MV-4-11 (cell line): ENCODE measurements at regions not wholly inside any gene's neighbourhood (a gene's known extent, or its start where the extent isn't known, plus 50 kb on each side); places are given as distances from the start of the nearest gene placed in this dataset.
"Not testable (repeated sequence)": the region's sequence is repeated elsewhere in the genome, so short reads cannot be mapped to it uniquely, and the experiment has no call there.

Experiments used
- DNase-seq: peaks from one replicate; lab custom pipeline; 2025; lab: John Stamatoyannopoulos, UW

DNA sequence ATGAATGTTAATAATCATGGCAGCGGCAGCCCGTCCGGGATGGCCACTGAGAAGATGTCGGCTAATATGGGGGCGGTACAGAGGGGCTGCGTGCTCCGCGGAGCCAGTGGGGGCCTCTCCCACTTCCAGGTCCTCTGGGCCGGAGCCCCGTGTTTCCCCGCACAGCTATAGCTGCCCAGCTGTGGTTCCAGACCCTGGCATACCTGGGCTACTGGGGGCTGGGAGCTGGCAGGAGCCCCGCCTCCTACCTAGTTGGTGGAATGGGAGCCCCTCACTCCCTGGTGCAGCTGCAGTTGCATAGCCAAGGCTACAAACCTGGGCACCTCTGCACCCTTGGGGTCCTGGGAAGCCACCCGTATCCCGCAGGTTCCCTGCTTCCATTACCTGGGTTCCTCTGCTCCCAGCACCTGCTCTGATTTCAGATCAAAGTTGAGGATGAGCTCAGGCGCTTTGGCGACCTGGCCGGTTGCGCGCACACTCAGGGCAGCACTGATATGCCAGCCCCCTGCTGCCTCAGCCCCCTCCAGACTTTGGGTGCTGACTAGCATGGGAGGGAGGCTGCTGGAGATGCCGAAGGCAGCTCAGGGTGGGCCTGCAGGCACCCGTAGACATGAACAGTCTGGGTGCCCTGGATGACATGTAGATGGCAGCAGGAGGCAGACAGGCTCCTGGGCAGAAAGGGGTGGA lies 236.5 kb upstream of the SEMA3D start:
- DNase-seq = no peak

DNA sequence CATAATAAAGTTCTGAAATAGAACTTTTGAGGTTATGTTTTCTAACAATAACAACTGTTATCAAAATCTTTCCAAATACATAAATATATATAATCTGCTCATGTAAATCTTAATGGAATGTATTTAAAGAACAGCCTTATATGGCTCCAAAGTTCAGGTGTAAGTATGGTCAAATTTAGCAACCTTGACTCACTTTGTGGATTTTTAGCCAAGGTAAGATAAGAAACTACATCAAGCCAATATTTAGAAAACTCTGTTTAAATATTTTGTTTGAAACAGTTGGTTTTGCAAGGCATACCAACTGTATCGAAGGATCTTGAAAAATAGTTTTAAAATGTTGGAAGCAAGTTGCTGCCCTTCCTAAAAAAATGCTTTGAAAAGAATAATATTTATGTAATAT lies 228.9 kb upstream of the SEMA3D start:
- DNase-seq = no peak

DNA sequence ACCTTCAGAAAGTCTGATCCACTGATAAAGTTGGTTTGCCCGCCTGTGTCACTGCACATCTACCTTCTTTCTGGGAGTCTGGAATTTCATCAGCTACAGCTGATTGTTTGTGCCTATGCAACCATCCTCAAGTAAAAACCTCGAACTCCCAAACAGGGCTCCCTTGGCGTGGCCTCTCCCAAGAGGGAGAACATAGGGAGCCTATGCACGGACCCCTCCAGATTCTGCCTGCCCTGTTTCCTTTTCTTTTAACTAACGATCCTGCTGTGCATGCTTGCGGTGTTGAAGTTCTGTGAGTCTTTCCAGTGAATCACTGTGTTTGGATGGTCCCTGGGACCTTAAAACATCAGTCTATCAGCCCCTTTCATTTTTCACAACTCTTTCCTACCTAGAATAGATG lies 226.9 kb upstream of the SEMA3D start:
- DNase-seq = no peak

DNA sequence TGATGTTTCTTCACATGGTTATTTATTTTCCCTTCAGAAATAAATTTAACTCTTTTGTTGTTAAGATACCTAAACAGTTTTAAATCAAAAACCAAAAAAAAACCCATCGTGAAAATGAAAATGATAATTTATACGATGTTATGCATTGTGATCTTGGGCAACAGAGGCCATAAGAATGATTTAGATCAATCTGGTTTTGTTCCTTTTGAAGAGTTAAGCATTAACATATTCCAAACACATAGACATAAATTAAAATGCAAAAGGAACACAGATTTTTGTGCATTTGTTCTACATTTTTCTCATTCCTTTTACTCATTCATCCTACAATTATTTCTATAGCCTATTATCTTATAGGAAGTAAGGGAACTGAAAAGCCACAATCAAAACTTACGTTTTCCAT lies 226.1 kb upstream of the SEMA3D start:
- no peak for DNase-seq

DNA sequence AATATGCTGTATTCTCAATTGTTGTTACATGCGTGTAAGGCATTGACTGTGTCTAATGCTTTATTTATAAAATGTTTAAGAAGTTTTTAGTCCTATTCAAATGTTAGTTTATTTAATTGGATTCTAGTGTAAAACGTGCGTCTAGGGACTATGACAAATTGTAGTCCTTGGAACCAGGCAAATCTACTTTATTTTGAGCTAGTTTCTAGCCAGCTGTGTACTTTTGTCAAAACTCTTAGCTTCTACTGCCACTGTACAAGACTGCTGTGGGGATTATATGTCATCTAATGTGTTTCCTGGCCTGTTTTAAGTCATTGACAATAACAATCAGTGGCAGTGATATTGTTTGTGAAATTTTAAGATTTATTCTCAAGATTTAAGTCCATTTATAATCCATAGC lies 220.5 kb upstream of the SEMA3D start:
- no peak for DNase-seq

DNA sequence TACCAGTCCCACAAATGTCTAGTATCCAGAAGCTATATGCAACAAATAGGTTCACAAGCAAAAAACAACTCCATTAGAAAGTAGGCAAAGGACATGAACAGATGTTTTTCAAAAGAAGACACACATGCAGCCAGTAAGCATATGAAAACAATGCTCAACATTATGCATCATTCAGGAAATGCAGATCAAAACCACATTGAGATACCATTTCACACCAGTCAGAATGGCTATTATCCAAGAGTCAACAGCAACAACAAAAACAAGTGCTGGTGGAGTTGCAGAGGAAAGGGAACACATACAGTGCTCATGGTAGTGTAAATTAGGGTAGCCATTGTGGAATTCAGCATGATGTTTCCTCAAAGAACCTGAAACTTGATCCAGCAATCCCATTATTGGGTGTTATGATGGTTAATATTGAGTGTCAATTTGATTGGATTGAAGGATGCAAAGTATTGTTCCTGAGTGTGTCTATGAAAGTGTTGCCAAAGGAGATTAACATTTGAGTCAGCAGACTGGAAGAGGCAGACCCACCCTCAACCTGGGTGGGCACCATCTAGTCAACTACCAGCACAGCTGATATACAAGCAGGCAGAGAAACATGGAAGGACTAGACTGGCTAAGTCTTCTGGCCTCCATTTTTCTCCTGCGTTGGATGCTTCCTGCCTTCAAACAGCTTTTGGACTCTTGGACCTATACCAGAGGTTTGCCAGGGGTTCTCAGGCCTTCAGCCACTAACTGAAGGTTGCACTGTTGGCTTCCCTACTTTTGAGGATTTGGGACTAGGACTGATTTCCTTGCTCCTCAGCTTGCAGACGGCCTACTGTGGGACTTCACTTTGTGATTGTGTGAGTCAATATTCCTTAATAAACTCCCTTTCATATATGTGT lies 218.4 kb upstream of the SEMA3D start:
- no peak for DNase-seq

DNA sequence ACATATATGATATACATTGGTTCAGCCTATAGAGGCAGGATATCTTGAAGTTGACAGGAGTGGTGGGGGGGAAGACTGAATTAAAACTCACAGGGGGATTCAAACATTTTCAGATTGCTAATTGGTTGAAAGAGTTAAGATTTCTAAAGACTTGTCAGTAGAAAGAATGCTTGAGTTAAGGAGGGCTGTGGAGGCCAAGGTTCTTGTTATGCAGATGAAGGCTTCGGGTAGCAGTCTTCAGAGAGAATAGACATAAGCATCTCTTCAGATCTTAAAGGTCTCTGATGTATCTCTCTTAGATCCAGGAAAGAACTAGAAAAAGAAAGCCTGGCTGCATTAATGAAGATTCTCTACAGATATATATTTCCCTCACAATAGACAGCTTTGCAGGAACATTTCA lies 209.8 kb upstream of the SEMA3D start:
- no peak for DNase-seq

DNA sequence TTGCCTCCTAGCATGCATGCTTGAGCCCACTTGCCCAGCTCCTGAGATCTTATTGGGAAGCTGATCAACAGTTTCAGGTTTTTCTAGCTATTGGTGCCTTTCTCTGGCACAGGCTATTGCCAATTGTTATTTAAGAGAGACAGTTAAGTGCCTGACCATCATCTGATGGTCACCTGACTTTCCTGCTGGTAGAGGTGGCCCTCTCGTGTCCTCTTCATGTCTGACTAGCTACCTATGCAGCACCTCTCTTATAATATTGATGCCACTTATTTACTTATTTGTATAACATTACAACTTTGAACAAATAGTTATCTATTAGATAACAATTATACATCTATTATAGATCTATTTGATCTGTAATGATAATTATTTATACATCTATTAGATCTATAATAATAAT lies 205.9 kb upstream of the SEMA3D start:
- DNase-seq = no peak

DNA sequence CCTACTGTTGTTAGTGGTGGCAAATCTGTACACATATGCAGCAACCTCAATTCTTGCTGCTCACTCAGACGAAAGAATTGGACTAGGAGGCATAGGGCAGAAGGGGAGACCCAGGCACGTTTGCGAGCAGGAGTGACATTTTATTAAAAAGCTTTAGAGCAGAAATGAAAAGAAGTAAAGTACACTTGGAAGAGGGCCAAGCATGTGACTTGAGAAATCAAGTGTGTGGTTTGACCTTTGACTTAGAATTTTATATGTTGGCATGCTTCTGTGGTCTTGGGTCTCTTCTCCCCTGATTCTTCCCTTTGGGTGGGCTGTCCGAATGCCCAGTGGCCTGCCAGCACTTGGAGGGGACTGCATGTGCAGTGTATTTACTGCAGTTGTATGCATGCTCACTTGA lies 205.5 kb upstream of the SEMA3D start:
- DNase-seq = no peak

DNA sequence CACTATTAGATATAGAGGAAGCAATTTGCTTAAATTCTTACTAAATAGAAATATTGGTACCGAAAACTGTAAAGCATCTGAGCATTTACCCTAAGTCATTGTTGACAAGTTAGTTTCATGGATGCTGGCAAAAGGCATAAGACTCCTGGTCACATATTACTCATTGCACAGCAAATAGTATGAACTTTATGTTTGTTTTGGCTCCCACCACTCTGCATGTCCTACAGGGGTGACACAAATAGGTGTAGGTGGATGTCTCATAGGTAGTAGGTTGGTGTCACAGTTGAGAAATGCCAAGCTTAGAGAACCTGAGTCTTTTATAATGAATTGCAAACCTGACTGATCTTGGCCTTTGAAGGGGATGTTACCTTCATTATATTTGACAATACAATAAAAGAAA lies 199.6 kb upstream of the SEMA3D start:
- no peak for DNase-seq

DNA sequence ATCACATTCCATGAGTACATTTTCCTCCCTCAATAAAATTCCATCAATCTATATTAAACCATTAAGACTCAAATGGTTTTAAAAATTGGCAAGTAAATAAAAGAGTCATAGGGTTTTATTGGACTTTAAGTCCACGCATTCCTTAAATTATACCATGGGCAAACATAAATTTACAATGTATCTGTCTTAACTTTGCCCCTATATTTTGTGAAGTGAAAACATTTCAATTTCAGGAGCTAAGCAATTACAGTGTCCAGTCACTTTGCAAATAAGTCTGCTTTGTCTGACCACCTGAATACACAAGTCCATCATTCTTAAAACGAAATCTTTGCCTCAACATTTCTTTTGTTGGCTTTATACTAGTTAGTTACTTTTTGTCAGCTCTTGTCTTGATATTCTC lies 197.5 kb upstream of the SEMA3D start:
- DNase-seq = no peak

DNA sequence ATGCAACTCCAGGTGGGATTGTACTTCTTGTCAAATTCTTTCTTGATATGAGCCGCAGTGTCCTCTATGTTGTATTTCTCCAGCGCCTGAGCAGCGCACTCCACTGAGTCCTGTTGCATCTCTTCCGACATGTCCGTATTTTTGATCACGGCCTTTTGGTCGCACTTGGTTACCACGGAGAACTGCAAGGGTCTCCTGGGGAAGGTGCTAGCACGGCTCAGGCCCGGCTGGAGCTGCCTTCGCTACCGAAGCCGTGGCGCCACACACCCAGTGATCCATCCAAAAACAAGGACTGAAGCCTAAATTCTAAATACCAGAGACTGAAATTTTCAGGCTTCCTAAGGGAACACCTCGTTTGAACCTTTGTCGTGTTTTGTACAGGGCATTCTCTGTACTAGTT lies 194.4 kb upstream of the SEMA3D start:
- no peak for DNase-seq

DNA sequence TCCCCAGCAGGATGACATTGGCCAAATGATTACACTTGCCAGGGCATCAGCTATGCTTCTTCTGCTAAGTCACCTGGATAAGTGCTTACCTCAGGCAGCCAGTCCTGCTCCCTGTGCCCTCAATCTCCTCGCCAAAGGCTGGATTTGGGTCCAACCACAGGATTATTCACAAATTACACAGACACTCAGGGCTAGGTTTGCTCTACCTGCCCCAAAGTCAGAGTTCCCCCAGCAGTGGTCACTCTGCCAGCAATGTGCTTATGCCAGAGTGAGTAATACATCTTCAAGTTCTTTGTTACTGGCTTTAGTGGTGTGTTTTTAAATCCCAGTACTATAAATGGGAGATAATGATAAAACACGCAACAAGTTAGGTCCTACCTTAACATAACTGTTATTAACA lies 189.7 kb upstream of the SEMA3D start:
- no peak for DNase-seq

DNA sequence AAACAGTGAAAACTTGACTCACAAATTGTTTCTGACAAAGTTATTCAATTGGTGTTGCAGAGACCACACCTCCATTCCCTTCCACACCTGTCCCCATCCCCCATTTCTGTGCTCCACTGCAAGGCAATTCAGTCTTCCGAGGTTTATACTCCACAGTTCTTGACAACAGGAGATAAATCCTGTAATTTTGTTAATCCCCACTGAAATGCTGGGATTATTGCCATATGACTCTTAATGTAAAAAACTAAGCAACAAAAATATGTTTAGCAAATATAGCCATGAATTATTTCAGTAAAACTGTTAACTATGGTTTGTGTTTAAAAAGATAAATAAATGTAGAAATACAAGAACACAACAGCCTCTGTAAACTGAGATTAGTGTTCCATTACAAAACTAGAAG lies 170.1 kb upstream of the SEMA3D start:
- no peak for DNase-seq

DNA sequence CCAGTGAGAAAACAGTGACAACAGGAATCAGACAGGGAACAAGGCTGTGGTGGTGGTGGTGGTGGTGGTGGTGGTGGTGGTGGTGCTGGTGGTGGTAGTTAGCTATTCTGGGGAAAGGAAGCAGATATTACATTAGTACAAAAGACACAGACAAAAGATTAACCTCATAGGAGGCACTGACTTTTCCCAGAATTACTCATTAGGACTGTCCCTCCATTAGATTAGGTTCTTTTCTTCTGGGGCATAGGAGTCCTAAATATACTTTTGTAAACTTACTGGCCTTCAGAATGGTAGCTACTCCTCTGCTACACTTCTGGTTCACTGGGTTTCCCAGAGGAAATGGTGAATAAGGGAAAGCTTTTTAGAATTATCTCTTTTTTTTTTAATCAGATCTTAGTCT lies 156.6 kb upstream of the SEMA3D start:
- DNase-seq = no peak

DNA sequence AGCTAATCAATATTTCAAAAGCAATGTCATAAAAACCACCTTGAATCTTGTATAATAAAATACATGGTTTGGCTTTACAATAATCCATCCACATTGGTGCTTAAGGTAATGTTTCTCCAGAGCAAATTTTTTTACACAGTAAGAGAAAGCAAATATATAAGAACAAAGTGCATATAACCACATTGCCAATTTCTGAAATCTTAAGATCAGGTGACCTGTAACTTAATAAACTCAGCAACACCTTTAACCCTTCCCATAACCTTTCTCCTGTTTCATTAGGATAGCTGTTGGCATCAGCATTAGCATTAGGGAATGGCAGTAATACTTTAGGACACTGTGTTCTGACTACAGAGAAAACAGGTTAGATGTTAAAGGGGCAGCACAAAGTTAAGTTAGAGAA lies 155.9 kb upstream of the SEMA3D start:
- no peak for DNase-seq

DNA sequence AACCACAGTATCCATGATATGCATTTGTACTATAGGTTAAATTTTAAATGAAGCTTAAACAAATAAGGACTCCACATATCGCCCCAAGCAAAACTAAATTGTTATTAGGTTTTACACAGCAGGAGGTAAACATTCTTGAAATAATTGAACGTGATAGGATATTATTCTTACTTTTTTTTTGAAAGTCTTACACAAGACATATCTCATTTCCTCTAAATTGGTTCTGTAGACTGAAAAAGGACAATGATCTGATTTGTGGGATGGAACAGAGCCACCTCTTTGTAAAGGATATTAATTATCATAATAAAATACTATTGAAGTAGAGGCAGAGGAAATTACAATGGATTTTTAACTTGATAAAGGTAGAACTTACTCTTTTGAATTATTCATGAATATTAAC lies 155.1 kb upstream of the SEMA3D start:
- no peak for DNase-seq

DNA sequence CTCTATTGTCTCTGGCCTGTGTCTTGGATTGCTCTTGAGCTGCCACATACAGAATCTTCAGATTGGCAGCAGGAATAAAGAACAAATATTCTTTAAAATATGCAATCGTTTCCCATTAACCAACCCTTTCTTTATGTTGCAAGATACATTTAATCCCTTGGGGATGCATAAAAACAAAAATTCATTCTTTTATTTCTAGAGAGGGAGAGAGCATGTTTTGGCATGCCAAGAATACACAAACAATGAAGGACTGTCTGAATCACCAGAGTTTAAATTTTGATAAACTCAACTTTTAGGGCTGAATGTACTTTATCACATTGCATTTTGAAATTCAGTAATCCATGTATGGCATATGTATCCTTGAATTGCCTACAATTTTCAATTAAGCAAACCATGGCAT lies 154.3 kb upstream of the SEMA3D start:
- DNase-seq = no peak

DNA sequence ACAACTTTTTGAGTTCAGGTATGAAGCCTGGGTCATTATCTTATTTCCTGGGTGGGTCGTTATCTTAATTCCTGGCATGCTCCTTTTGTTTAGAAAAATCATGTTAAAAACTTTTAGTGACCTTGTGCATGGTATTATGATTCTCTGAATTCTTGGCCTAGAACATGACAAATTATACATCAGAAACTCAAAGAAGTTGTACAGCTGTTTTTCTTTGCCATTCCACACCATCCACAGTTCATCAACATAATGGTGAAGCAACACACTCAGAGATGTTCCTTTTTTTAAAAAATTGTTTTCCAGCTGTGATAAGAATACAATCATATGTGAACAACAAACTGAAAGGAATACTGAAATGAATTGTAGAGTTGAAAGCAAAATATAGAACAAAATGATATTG lies 149.2 kb upstream of the SEMA3D start:
- DNase-seq = no peak

DNA sequence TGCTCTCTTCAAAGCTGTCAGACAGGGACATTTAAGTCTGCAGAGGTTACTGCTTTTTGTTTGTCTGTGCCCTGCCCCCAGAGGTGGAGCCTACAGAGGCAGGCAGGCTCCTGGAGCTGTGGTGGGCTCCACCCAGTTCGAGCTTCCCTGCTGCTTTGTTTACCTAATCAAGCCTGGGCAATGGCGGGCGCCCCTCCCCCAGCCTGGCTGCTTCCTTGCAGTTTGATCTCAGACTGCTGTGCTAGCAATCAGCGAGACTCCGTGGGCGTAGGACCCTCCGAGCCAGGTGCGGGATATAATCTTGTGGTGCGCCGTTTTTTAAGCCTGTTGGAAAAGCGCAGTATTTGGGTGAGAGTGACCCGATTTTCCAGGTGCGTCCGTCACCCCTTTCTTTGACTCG lies 148.3 kb upstream of the SEMA3D start:
- not testable (repeated sequence) for DNase-seq

DNA sequence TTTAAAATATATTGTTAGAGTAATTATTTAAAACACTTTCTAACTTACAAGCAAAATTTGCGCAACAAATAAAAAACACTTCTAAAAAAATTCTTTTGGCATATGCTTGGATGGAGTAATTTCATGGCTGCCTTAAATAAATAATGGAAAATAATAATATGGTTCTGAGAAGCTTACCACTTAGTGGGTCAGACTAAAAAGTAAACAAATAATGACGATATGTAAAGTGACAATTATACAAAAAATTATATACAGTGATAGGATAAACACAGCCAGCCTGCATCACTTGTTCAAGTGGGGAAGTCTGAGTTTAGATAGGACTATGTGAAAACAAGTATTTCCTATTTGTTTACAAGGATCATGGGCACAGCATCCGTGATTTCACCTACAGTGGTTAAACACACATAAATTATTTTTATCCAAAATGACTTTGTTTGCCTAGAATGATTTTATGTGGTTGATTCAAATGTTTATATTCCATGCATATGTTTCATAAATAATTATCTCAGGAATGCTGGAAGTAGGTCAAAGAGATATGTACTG lies 141.7 kb upstream of the SEMA3D start:
- no peak for DNase-seq

DNA sequence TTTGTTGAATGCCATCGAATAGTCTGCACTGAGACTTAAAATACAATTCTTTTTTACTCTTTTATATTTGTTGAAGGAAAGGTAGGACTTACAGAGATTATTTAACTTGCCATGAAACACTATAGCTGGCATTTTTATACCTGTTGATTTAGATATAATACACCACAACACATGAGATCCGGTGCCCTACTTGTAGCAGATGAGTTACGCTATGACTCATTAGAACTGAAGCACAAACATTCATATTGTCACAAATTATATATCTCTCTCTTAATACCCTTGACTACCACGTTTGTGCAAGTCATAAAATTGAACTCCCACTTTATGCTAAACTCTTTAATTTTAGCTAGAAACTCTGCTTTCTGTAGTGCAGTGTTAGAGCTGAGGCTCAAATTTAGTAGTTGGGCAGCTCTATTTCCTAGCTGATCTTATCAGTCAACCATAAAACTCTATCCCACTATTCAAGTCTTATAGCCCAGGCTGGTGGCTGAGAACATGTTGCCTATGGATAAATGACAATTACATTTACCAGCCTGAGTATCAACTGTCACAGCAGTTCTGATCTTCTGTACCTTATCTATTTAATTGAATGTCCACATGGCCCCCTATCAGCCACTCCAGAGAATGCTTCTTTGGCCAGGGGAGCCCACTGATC lies 137.4 kb upstream of the SEMA3D start:
- DNase-seq = no peak

DNA sequence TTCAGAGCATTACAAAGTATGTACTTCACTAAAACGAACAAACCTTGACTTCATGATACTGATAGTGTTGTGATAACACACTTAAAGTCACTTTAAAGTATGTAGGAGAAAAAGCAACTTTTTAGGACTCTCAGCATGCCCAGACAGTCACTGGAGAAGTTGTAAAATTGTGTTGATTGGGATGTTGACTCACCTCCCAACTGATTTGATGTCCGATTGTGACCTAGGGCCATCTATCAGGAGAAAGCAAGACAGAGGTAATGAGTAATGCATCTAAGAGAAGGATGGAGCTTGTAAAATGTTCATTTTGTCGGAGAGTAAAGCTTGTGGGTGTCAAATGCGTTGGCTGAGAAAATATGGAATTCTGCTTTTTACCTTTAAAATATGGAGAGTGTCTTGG lies 135.4 kb upstream of the SEMA3D start:
- DNase-seq = no peak
